Endothelial cell of umbilical vein (primary cell): ENCODE measurements at regions not wholly inside any gene's neighbourhood (a gene's known extent, or its start where the extent isn't known, plus 50 kb on each side); places are given as distances from the start of the nearest gene placed in this dataset.

Source experiments
- BruUV-seq: library from RNA; stranded (reverse); fragments of 400-500 nt; replicated peaks from 2 replicates; lab custom pipeline; 2021; lab: Mats Ljungman, UMichigan
- CTCF ChIA-PET: fragments of 300-600, 350-600 bp; sonication (Branson Sonifier 250); formaldehyde crosslinking; loops from one replicate; lab custom pipeline; 2021; ENCODE audit warnings: antibody characterized with exemption, inconsistent platforms; lab: Charles Lee
- POLR2A ChIA-PET: fragments of 300-600, 350-600 bp; sonication (Branson Sonifier 250); formaldehyde crosslinking; loops from one replicate; lab custom pipeline; 2021; ENCODE audit warnings: antibody characterized with exemption, inconsistent platforms; lab: Charles Lee
- DNase-seq: peaks from one replicate; pipeline ENCODE4 v3.0.0-alpha.2; 2011; ENCODE audit warnings: low read depth, low spot score
- FAIRE-seq: peaks from 2 replicates; lab custom pipeline; 2011; peaks lifted over from hg19 to GRCh38; lab: Jason Lieb, UNC
- H2AFZ ChIP-seq: 2 replicates; pipeline ENCODE4 v1.6.0; 2012; ENCODE audit warnings: low read depth, low read length, control low read depth, inconsistent platforms
- H3K27ac ChIP-seq: 2 replicates; pipeline ENCODE4 v1.5.1; 2011; ENCODE audit warnings: low read depth, mild to moderate bottlenecking, control low read depth, low read length, moderate library complexity; ENCODE audit not compliant: insufficient read depth
- H3K27me3 ChIP-seq, 2 experiments: 2 replicates each; pipeline versions ENCODE4 v1.6.0 to v1.6.1; 2011; ENCODE audit warnings: low read length in 2 of 2, mixed read lengths in 1 of 2; ENCODE audit not compliant: control insufficient read depth in 2 of 2, insufficient read depth in 2 of 2
- H3K36me3 ChIP-seq, 2 experiments: 2 replicates in 1 of 2; 3 replicates in 1 of 2; pipeline ENCODE4 v1.5.1; 2011; ENCODE audit warnings: low read length in 2 of 2, mild to moderate bottlenecking in 1 of 2, moderate library complexity in 1 of 2; ENCODE audit not compliant: control insufficient read depth in 2 of 2, insufficient read depth in 2 of 2; ENCODE audit errors: extremely low read depth in 1 of 2
- H3K4me1 ChIP-seq: 3 replicates; pipeline ENCODE4 v1.5.1; 2011; ENCODE audit warnings: mild to moderate bottlenecking, low read length; ENCODE audit not compliant: control insufficient read depth, insufficient read depth; ENCODE audit errors: extremely low read depth
- H3K4me2 ChIP-seq: 2 replicates; pipeline ENCODE4 v1.6.1; 2011; ENCODE audit warnings: low read length, control low read depth, mixed read lengths; ENCODE audit not compliant: insufficient read depth
- H3K4me3 ChIP-seq, 3 experiments: fragments of 200-600 bp in 1 of 3; sonication (generic), shearing (Covaris generic) in 1 of 3; replicated peaks in 1 of 3; 2 replicates each; pipeline ENCODE4 v1.5.1; 2011 to 2016; ENCODE audit warnings: control low read depth in 3 of 3, low read length in 3 of 3, mild to moderate bottlenecking in 2 of 3, inconsistent platforms in 1 of 3, low read depth in 1 of 3, moderate library complexity in 1 of 3; ENCODE audit not compliant: insufficient read depth in 1 of 3
- H3K79me2 ChIP-seq: 2 replicates; pipeline ENCODE4 v1.6.0; 2012; ENCODE audit warnings: low read length, inconsistent platforms; ENCODE audit not compliant: control insufficient read depth, insufficient read depth
- H3K9ac ChIP-seq: replicated peaks from 2 replicates; pipeline ENCODE3; 2011; ENCODE audit warnings: low read length, control low read depth; ENCODE audit not compliant: insufficient read depth; ENCODE audit errors: extremely low read depth
- H3K9me1 ChIP-seq: replicated peaks from 3 replicates; pipeline ENCODE4 v1.6.0; 2011; ENCODE audit warnings: mild to moderate bottlenecking, low read length; ENCODE audit not compliant: control insufficient read depth, insufficient read depth; ENCODE audit errors: extremely low read depth
- H3K9me3 ChIP-seq: replicated peaks from 2 replicates; pipeline ENCODE4 v1.5.1; 2012; ENCODE audit warnings: low read length, inconsistent platforms; ENCODE audit not compliant: control insufficient read depth, insufficient read depth
- H4K20me1 ChIP-seq: replicated peaks from 2 replicates; pipeline ENCODE3; 2011; ENCODE audit warnings: mild to moderate bottlenecking, low read length; ENCODE audit not compliant: control insufficient read depth, insufficient read depth; ENCODE audit errors: extremely low read depth
- EZH2 ChIP-seq: IDR thresholded peaks from 2 replicates; pipeline ENCODE4 v1.6.1; 2012; ENCODE audit warnings: borderline replicate concordance, low read depth, mild to moderate bottlenecking, moderate library complexity, low read length, inconsistent platforms; ENCODE audit not compliant: severe bottlenecking
- FOS ChIP-seq: IDR thresholded peaks from 2 replicates; pipeline ENCODE4 v1.6.1; 2011; ENCODE audit warnings: mild to moderate bottlenecking, low read length, moderate library complexity, borderline replicate concordance; ENCODE audit not compliant: insufficient read depth
- JUN ChIP-seq: IDR thresholded peaks from 2 replicates; pipeline ENCODE4 v1.6.1; 2011; ENCODE audit warnings: borderline replicate concordance, low read depth; ENCODE audit not compliant: insufficient read length, insufficient read depth
- MYC ChIP-seq: IDR thresholded peaks from one replicate; pipeline ENCODE4 v1.6.1; 2011; ENCODE audit warnings: mild to moderate bottlenecking, low read depth, low read length
- dilution Hi-C: fragments of 300-500 bp; cut with MboI; formaldehyde crosslinking; loops from one replicate; pipeline ENCODE4 v1.15.0; 2019; ENCODE audit warnings: low sequenced_read_pairs; ENCODE audit not compliant: extremely low pct_ligation_motif_present
- intact Hi-C: fragments of 100-400 bp; cut with micrococcal nuclease; formaldehyde crosslinking; loops from one replicate; pipeline ENCODE4 v1.10.0; 2022

GRCh38 chr11:87740451-87740850 lies 434.8 kb downstream of the RAB38 start:
- FAIRE-seq (no peak), DNase-seq (no peak)
- no peaks in the 10 kb centered on the region for H4K20me1 ChIP-seq
- no peaks in the 10 kb centered on the region for H3K79me2 ChIP-seq
- H3K27ac ChIP-seq: no peak overlapping the region
- H3K4me1 ChIP-seq: no peaks in the 10 kb centered on the region
- H3K27me3 ChIP-seq: no peaks in the 10 kb centered on the region
- H3K4me2 ChIP-seq: no peak overlapping the region
- intact Hi-C loops: no loop called here
- BruUV-seq: no TSS peak
- H3K4me3 ChIP-seq: no peak overlapping the region
- TF ChIP-seq JUN: no peak
- ChIA-PET POLR2A (no interaction called here), CTCF (no interaction called here)
- dilution Hi-C loops: no loop called here
- no peaks in the 10 kb centered on the region for H3K9me3 ChIP-seq
- peaks cover 2% of the 10 kb centered on the region for H3K9me1 ChIP-seq
- no peak overlapping the region for H2AFZ ChIP-seq
- H3K9ac ChIP-seq: no peak overlapping the region
- H3K36me3 ChIP-seq: no peaks in the 10 kb centered on the region

- no peak overlapping the region for H3K4me3 ChIP-seq
- no peaks in the 10 kb centered on the region for H3K79me2 ChIP-seq
- no peaks in the 10 kb centered on the region for H3K27me3 ChIP-seq
- POLR2A ChIA-PET: no interaction called here
- H3K4me2 ChIP-seq: no peak overlapping the region
- FAIRE-seq: no peak
- CTCF ChIA-PET: no interaction called here
- DNase-seq: no peak
- no peaks in the 10 kb centered on the region for H3K36me3 ChIP-seq
- H3K9me3 ChIP-seq: no peaks in the 10 kb centered on the region
- H3K27ac ChIP-seq: no peak overlapping the region
- H3K9me1 ChIP-seq: peaks cover 2% of the 10 kb centered on the region
- no peak overlapping the region for H2AFZ ChIP-seq
- dilution Hi-C loops: no loop called here
- no peaks in the 10 kb centered on the region for H3K4me1 ChIP-seq
- no peak overlapping the region for H3K9ac ChIP-seq
- no peak for TF ChIP-seq EZH2
- no peak for TF ChIP-seq JUN
- TF ChIP-seq FOS: no peak
- no peak for TF ChIP-seq MYC
- BruUV-seq: no TSS peak
- no peaks in the 10 kb centered on the region for H4K20me1 ChIP-seq
- intact Hi-C loops: no loop called here
Measured at GRCh38 chr11:87739766-87740165, 435.5 kb downstream of the RAB38 start.
